ENCODE measurements at regions not wholly inside any gene's neighbourhood (a gene's known extent, or its start where the extent isn't known, plus 50 kb on each side); places are given as distances from the start of the nearest gene placed in this dataset.

DNA sequence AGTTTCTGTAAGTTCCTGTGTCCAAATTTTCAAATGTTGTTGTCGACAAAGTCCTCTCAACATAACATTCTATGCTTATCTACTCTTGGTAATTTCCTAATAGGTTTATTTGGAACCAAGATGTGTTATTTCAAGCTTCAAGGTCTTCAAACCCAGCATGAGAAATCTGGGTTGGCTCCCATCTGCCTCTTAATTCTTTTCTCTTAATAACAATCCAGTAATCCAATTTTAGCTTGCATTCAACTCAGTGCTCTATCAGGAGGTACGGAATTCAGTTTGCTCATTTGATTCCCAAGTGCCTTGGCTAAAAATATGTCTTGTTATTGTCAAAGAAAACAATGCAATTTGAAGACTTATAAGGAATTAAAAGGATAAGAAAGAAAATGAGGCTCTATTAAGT, 235.5 kb upstream of the MID1 start:
- H3K9me2 ChIP-seq (replicated peaks; ENCODE audit: control insufficient read depth, low read length) = no peaks in the 10 kb centered on the region
- H3K9me3 ChIP-seq (ENCODE audit: control insufficient read depth, insufficient read depth, low read length) = no peaks in the 10 kb centered on the region
- no peak overlapping the region for H3K4me3 ChIP-seq (ENCODE audit: low read length)
- H3F3A ChIP-seq (ENCODE audit: control insufficient read depth, insufficient read depth) = no peaks in the 10 kb centered on the region
- no peak for TF ChIP-seq EZH2phosphoT487 (IDR thresholded peaks at IDR 0.05; ENCODE audit: borderline replicate concordance, low read length)
- TF ChIP-seq, protein P1, sequence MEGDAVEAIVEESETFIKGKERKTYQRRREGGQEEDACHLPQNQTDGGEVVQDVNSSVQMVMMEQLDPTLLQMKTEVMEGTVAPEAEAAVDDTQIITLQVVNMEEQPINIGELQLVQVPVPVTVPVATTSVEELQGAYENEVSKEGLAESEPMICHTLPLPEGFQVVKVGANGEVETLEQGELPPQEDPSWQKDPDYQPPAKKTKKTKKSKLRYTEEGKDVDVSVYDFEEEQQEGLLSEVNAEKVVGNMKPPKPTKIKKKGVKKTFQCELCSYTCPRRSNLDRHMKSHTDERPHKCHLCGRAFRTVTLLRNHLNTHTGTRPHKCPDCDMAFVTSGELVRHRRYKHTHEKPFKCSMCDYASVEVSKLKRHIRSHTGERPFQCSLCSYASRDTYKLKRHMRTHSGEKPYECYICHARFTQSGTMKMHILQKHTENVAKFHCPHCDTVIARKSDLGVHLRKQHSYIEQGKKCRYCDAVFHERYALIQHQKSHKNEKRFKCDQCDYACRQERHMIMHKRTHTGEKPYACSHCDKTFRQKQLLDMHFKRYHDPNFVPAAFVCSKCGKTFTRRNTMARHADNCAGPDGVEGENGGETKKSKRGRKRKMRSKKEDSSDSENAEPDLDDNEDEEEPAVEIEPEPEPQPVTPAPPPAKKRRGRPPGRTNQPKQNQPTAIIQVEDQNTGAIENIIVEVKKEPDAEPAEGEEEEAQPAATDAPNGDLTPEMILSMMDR (IDR thresholded peaks at IDR 0.05; ENCODE audit: low read depth, low read length, poor library complexity, severe bottlenecking) = no peak
- H3K27ac ChIP-seq (ENCODE audit: low read depth, low read length) = no peak overlapping the region
- H4K20me1 ChIP-seq (ENCODE audit: control insufficient read depth, insufficient read depth, low read depth, low read length) = no peaks in the 10 kb centered on the region
- H3K79me2 ChIP-seq (ENCODE audit: control insufficient read depth, low read length) = no peaks in the 10 kb centered on the region
- no peak overlapping the region for H3K4me2 ChIP-seq (ENCODE audit: low read length)
- no peaks in the 10 kb centered on the region for H3K27me3 ChIP-seq (ENCODE audit: control insufficient read depth, low read length)
- H3K36me3 ChIP-seq (ENCODE audit: control insufficient read depth, low read length) = no peaks in the 10 kb centered on the region
- no peaks in the 10 kb centered on the region for H3K4me1 ChIP-seq (ENCODE audit: control insufficient read depth, low read length)

DNA sequence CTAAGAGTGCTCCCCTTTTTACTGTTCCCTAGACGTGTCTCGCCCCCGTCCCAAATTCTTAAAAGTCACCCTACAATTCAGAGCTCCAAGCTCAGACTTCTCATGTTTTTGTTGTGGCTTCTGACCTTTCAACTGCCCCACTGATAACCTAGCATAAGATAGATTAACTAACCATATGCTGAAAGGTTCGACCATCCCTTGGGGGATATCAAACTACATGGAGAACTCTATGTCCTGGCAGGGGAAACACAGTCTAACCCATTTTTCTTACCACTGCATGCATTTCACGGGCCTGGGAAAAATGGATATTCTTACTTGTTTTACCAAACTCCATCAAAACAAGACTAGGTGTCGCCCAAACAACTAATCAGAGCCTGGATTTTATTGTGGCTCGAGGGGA, 236.4 kb upstream of the MID1 start:
- Histone ChIP-seq H4K20me1 (ENCODE audit: control insufficient read depth, insufficient read depth, low read depth, low read length) (no peaks in the 10 kb centered on the region), H3F3A (ENCODE audit: control insufficient read depth, insufficient read depth) (no peaks in the 10 kb centered on the region), H3K4me1 (ENCODE audit: control insufficient read depth, low read length) (no peaks in the 10 kb centered on the region), H3K79me2 (ENCODE audit: control insufficient read depth, low read length) (no peaks in the 10 kb centered on the region), H3K9me2 (replicated peaks; ENCODE audit: control insufficient read depth, low read length) (no peaks in the 10 kb centered on the region), H3K36me3 (ENCODE audit: control insufficient read depth, low read length) (no peaks in the 10 kb centered on the region), H3K9me3 (ENCODE audit: control insufficient read depth, insufficient read depth, low read length) (no peaks in the 10 kb centered on the region), H3K27me3 (ENCODE audit: control insufficient read depth, low read length) (no peaks in the 10 kb centered on the region), H3K4me2 (ENCODE audit: low read length) (no peak overlapping the region), H3K4me3 (ENCODE audit: low read length) (no peak overlapping the region), H3K27ac (ENCODE audit: low read depth, low read length) (no peak overlapping the region)
- no peak for TF ChIP-seq EZH2phosphoT487 (IDR thresholded peaks at IDR 0.05; ENCODE audit: borderline replicate concordance, low read length)
- TF ChIP-seq, protein P1 (IDR thresholded peaks at IDR 0.05; ENCODE audit: low read depth, low read length, poor library complexity, severe bottlenecking) = no peak

DNA sequence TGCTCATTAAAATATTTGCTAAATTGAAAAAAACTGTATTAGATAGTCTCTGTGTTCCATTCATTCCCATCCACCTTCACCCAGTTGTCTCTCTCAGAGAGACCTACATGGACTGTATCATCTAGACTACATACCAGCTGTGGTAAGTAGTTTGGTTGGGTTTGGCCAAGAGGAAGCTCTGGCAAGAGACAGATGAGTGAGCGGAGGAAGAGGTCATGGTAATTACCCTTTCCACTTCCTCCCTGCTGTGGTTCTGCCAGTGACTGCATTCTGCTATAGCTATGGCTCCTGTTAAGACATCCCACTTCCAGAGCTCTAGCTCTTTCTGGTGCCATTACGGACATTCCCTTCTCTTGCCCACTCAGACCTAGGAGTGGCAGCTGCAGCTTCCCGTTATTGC, 239.0 kb upstream of the MID1 start:
- no peaks in the 10 kb centered on the region for H3K79me2 ChIP-seq (ENCODE audit: control insufficient read depth, low read length)

More for the DNA sequence above, 239.0 kb upstream of the MID1 start:
- no peak overlapping the region for H3K27ac ChIP-seq (ENCODE audit: low read depth, low read length)
- no peak overlapping the region for H3K4me3 ChIP-seq (ENCODE audit: low read length)
- H3K4me1 ChIP-seq (ENCODE audit: control insufficient read depth, low read length) = no peaks in the 10 kb centered on the region
- no peaks in the 10 kb centered on the region for H3F3A ChIP-seq (ENCODE audit: control insufficient read depth, insufficient read depth)
- H3K27me3 ChIP-seq (ENCODE audit: control insufficient read depth, low read length) = no peaks in the 10 kb centered on the region
- no peaks in the 10 kb centered on the region for H3K9me3 ChIP-seq (ENCODE audit: control insufficient read depth, insufficient read depth, low read length)
- H3K36me3 ChIP-seq (ENCODE audit: control insufficient read depth, low read length) = no peaks in the 10 kb centered on the region
- no peak for TF ChIP-seq EZH2phosphoT487 (IDR thresholded peaks at IDR 0.05; ENCODE audit: borderline replicate concordance, low read length)
- TF ChIP-seq, protein P1 (IDR thresholded peaks at IDR 0.05; ENCODE audit: low read depth, low read length, poor library complexity, severe bottlenecking) = no peak
- no peak overlapping the region for H3K4me2 ChIP-seq (ENCODE audit: low read length)
- no peaks in the 10 kb centered on the region for H3K9me2 ChIP-seq (replicated peaks; ENCODE audit: control insufficient read depth, low read length)
- no peaks in the 10 kb centered on the region for H4K20me1 ChIP-seq (ENCODE audit: control insufficient read depth, insufficient read depth, low read depth, low read length)

Measured in DOHH2 (cell line).